H9 (cell line): ENCODE measurements at regions not wholly inside any gene's neighbourhood (a gene's known extent, or its start where the extent isn't known, plus 50 kb on each side); places are given as distances from the start of the nearest gene placed in this dataset.

Source experiments
- DNase-seq: peaks from one replicate; pipeline ENCODE4 v3.0.0-alpha.2; 2017
- H2AFZ ChIP-seq: one replicate; pipeline ENCODE4 v1.6.1; 2013; ENCODE audit warnings: mild to moderate bottlenecking, low read length, control low read depth, moderate library complexity
- H2AK5ac ChIP-seq: 2 replicates; pipeline ENCODE4 v1.6.1; 2013; ENCODE audit warnings: low read length, control low read depth, mixed read lengths; ENCODE audit not compliant: insufficient read length
- H2BK120ac ChIP-seq: one replicate; pipeline ENCODE4 v1.6.1; 2013; ENCODE audit warnings: low read depth, mild to moderate bottlenecking, low read length, control low read depth, inconsistent platforms; ENCODE audit not compliant: poor library complexity, severe bottlenecking
- H2BK12ac ChIP-seq: 2 replicates; pipeline ENCODE4 v1.6.1; 2013; ENCODE audit warnings: low read length, control low read depth, mixed read lengths, low read depth; ENCODE audit not compliant: insufficient read length
- H2BK15ac ChIP-seq: 2 replicates; pipeline ENCODE4 v1.6.1; 2013; ENCODE audit warnings: low read depth, low read length, control low read depth
- H2BK20ac ChIP-seq: one replicate; pipeline ENCODE4 v1.6.1; 2013; ENCODE audit warnings: low read depth, mild to moderate bottlenecking, low read length, control low read depth, inconsistent platforms; ENCODE audit not compliant: poor library complexity, severe bottlenecking
- H2BK5ac ChIP-seq: 2 replicates; pipeline ENCODE4 v1.6.1; 2013; ENCODE audit warnings: low read length, control low read depth, mixed read lengths; ENCODE audit not compliant: insufficient read length
- H3K14ac ChIP-seq: 2 replicates; pipeline ENCODE4 v1.6.1; 2013; ENCODE audit warnings: low read length, control low read depth; ENCODE audit not compliant: insufficient read depth
- H3K18ac ChIP-seq: 2 replicates; pipeline ENCODE4 v1.6.1; 2013; ENCODE audit warnings: low read depth, mild to moderate bottlenecking, mixed read lengths, low read length, control low read depth; ENCODE audit not compliant: insufficient read length
- H3K23ac ChIP-seq: 2 replicates; pipeline ENCODE4 v1.6.1; 2013; ENCODE audit warnings: low read length, control low read depth, mixed read lengths, low read depth; ENCODE audit not compliant: insufficient read length
- H3K23me2 ChIP-seq: 2 replicates; pipeline ENCODE4 v1.6.1; 2013; ENCODE audit warnings: low read depth, mild to moderate bottlenecking, mixed read lengths, low read length, control low read depth; ENCODE audit not compliant: insufficient read length, poor library complexity, severe bottlenecking
- H3K27ac ChIP-seq: 2 replicates; pipeline ENCODE4 v1.5.1; 2013; ENCODE audit warnings: low read length, control low read depth, mixed read lengths, low read depth; ENCODE audit not compliant: insufficient read length
- H3K27me3 ChIP-seq: 2 replicates; pipeline ENCODE4 v1.6.1; 2013; ENCODE audit warnings: low read length, control low read depth, inconsistent platforms; ENCODE audit not compliant: insufficient read depth
- H3K4ac ChIP-seq: 2 replicates; pipeline ENCODE4 v1.6.1; 2013; ENCODE audit warnings: low read depth, mild to moderate bottlenecking, control low read depth, inconsistent platforms, low read length, moderate library complexity
- H3K4me1 ChIP-seq: 2 replicates; pipeline ENCODE4 v1.6.1; 2013; ENCODE audit warnings: low read length, control low read depth, inconsistent platforms; ENCODE audit not compliant: insufficient read depth
- H3K4me2 ChIP-seq: 2 replicates; pipeline ENCODE4 v1.6.1; 2013; ENCODE audit warnings: low read length, control low read depth, mixed read lengths; ENCODE audit not compliant: insufficient read length, insufficient read depth
- H3K56ac ChIP-seq: 2 replicates; pipeline ENCODE4 v1.6.1; 2013; ENCODE audit warnings: low read depth, mild to moderate bottlenecking, mixed read lengths, low read length, control low read depth; ENCODE audit not compliant: insufficient read length
- H3K79me1 ChIP-seq: 2 replicates; pipeline ENCODE4 v1.6.1; 2013; ENCODE audit warnings: low read depth, mild to moderate bottlenecking, moderate library complexity, low read length, control low read depth, inconsistent platforms; ENCODE audit not compliant: insufficient read depth, poor library complexity, severe bottlenecking
- H3K79me2 ChIP-seq: 2 replicates; pipeline ENCODE4 v1.6.1; 2013; ENCODE audit warnings: low read length, control low read depth, inconsistent platforms; ENCODE audit not compliant: insufficient read depth
- H3K9ac ChIP-seq: 2 replicates; pipeline ENCODE4 v1.6.1; 2013; ENCODE audit warnings: low read length, control low read depth, mixed read lengths; ENCODE audit not compliant: insufficient read length; ENCODE audit errors: extremely low read depth
- H3K9me3 ChIP-seq: one replicate; pipeline ENCODE4 v1.6.1; 2013; ENCODE audit warnings: low read depth, low read length, inconsistent platforms; ENCODE audit not compliant: control insufficient read depth
- H3T11ph ChIP-seq: one replicate; pipeline ENCODE4 v1.6.1; 2013; ENCODE audit warnings: mild to moderate bottlenecking, low read length, control low read depth, inconsistent platforms
- H4K20me1 ChIP-seq: one replicate; pipeline ENCODE4 v1.6.1; 2013; ENCODE audit not compliant: control insufficient read depth, insufficient read length, insufficient read depth
- H4K5ac ChIP-seq: 2 replicates; pipeline ENCODE4 v1.6.1; 2013; ENCODE audit warnings: low read depth, mild to moderate bottlenecking, mixed read lengths, low read length, control low read depth; ENCODE audit not compliant: insufficient read length
- H4K8ac ChIP-seq: replicated peaks from 2 replicates; pipeline ENCODE4 v1.6.1; 2013; ENCODE audit warnings: low read length, control low read depth, mixed read lengths, low read depth; ENCODE audit not compliant: insufficient read length
- H4K91ac ChIP-seq: 2 replicates; pipeline ENCODE4 v1.6.1; 2013; ENCODE audit warnings: low read depth, mild to moderate bottlenecking, moderate library complexity, mixed read lengths, low read length, control low read depth; ENCODE audit not compliant: insufficient read length
- H3K27ac Mint-ChIP-seq, 3 experiments: 2 replicates in 2 of 3; 3 replicates in 1 of 3; pipeline ENCODE4 v1.8.0; 2020 to 2021; ENCODE audit warnings: mixed read lengths in 3 of 3, mild to moderate bottlenecking in 1 of 3, moderate library complexity in 1 of 3
- H3K27me3 Mint-ChIP-seq: 2 replicates; pipeline ENCODE4 v1.8.0; 2021; ENCODE audit warnings: low read depth, mild to moderate bottlenecking, moderate library complexity, mixed read lengths
- H3K36me3 Mint-ChIP-seq, 3 experiments: 2 replicates in 2 of 3; 3 replicates in 1 of 3; pipeline ENCODE4 v1.8.0; 2020 to 2021; ENCODE audit warnings: low read depth in 3 of 3, mixed read lengths in 3 of 3; ENCODE audit not compliant: insufficient read depth in 1 of 3
- H3K4me1 Mint-ChIP-seq, 2 experiments: 2 replicates each; pipeline ENCODE4 v1.8.0; 2020; ENCODE audit warnings: mixed read lengths in 2 of 2
- H3K4me3 Mint-ChIP-seq, 2 experiments: 2 replicates in 1 of 2; 3 replicates in 1 of 2; pipeline ENCODE4 v1.8.0; 2020 to 2021; ENCODE audit warnings: mild to moderate bottlenecking in 2 of 2, mixed read lengths in 2 of 2, moderate library complexity in 1 of 2
- H3K9me3 Mint-ChIP-seq, 2 experiments: 2 replicates in 1 of 2; 3 replicates in 1 of 2; pipeline ENCODE4 v1.8.0; 2020; ENCODE audit warnings: mild to moderate bottlenecking in 2 of 2, mixed read lengths in 2 of 2, moderate library complexity in 1 of 2
- TF ChIP-seq, protein P1 (sequence below): fragments of 200-600 bp; sonication (generic); conservative IDR thresholded peaks from 3 replicates; pipeline ENCODE4 v1.8.0; 2021; ENCODE audit warnings: antibody characterized with exemption, mild to moderate bottlenecking

DNA sequence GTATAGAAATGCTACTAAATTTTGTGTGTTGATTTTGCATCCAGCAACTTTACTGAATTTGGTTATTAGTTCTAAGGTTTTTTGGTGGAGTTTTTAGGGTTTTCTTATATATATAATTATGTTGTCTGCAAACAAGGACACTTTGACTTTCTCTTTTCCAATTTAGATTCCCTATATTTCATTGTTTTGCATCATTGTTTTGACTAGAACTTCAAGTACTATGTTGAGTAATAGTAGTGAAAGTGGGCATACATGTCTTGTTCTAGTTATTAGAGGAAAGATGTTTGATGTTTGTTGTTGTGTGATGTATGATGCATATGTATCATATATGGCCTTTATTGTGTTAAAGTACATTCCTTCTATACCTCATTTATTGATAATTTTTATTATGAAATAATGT lies 362.3 kb upstream of the PRR16 start:
- Histone ChIP-seq H2AFZ (no peak overlapping the region), H3K23ac (no peak overlapping the region), H3K27me3 (no peaks in the 10 kb centered on the region), H2BK12ac (no peak overlapping the region), H3K23me2 (no peaks in the 10 kb centered on the region), H4K8ac (no peak overlapping the region), H3K79me2 (no peaks in the 10 kb centered on the region), H2BK120ac (no peak overlapping the region), H3K9ac (no peak overlapping the region), H3K18ac (no peak overlapping the region), H3K9me3 (no peaks in the 10 kb centered on the region), H4K20me1 (no peaks in the 10 kb centered on the region), H4K91ac (no peak overlapping the region), H4K5ac (no peak overlapping the region), H2BK15ac (no peak overlapping the region), H3K79me1 (no peaks in the 10 kb centered on the region), H2AK5ac (no peak overlapping the region), H2BK5ac (no peak overlapping the region), H2BK20ac (no peak overlapping the region), H3K4me1 (no peaks in the 10 kb centered on the region), H3K4ac (no peak overlapping the region), H3K56ac (no peak overlapping the region), H3K27ac (no peak overlapping the region), H3K4me2 (no peak overlapping the region), H3T11ph (no peak overlapping the region), H3K14ac (no peak overlapping the region)
- H3K36me3 Mint-ChIP-seq: no peaks in the 10 kb centered on the region
- H3K27ac Mint-ChIP-seq: no peak overlapping the region
- no peaks in the 10 kb centered on the region for H3K9me3 Mint-ChIP-seq
- no peak overlapping the region for H3K4me3 Mint-ChIP-seq
- no peaks in the 10 kb centered on the region for H3K4me1 Mint-ChIP-seq
- no peak for DNase-seq
- TF ChIP-seq, protein P1, sequence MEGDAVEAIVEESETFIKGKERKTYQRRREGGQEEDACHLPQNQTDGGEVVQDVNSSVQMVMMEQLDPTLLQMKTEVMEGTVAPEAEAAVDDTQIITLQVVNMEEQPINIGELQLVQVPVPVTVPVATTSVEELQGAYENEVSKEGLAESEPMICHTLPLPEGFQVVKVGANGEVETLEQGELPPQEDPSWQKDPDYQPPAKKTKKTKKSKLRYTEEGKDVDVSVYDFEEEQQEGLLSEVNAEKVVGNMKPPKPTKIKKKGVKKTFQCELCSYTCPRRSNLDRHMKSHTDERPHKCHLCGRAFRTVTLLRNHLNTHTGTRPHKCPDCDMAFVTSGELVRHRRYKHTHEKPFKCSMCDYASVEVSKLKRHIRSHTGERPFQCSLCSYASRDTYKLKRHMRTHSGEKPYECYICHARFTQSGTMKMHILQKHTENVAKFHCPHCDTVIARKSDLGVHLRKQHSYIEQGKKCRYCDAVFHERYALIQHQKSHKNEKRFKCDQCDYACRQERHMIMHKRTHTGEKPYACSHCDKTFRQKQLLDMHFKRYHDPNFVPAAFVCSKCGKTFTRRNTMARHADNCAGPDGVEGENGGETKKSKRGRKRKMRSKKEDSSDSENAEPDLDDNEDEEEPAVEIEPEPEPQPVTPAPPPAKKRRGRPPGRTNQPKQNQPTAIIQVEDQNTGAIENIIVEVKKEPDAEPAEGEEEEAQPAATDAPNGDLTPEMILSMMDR: no peak
- no peaks in the 10 kb centered on the region for H3K27me3 Mint-ChIP-seq
